Inflammatory macrophage treated with lipopolysaccharide for 4 hours (primary cell): ENCODE measurements at regions not wholly inside any gene's neighbourhood (a gene's known extent, or its start where the extent isn't known, plus 50 kb on each side); places are given as distances from the start of the nearest gene placed in this dataset.
"Not testable (repeated sequence)": the region's sequence is repeated elsewhere in the genome, so short reads cannot be mapped to it uniquely, and the experiment has no call there.

Experiments used
- DNase-seq: peaks from one replicate; pipeline ENCODE4 v3.0.0-alpha.2; 2020

- no peak for DNase-seq
Observed at GRCh38 chr16:51524555-51525373, 373.7 kb upstream of the SALL1 start.

GRCh38 chr16:51524070-51524469 lies 373.0 kb upstream of the SALL1 start:
- DNase-seq, result no peak

- no peak for DNase-seq
Observed at GRCh38 chr16:51523400-51523799, 372.3 kb upstream of the SALL1 start.

GRCh38 chr16:51522902-51523301 lies 371.8 kb upstream of the SALL1 start:
- DNase-seq, result no peak

- DNase-seq, result not testable (repeated sequence)
Observed at GRCh38 chr16:51516960-51517359, 365.9 kb upstream of the SALL1 start.

- DNase-seq, result no peak
Observed at GRCh38 chr16:51510416-51510815, 359.3 kb upstream of the SALL1 start.

GRCh38 chr16:51509336-51509735 lies 358.3 kb upstream of the SALL1 start:
- DNase-seq, result no peak

- DNase-seq, result no peak
Observed at GRCh38 chr16:51508490-51509212, 357.6 kb upstream of the SALL1 start.

GRCh38 chr16:51507286-51507685 lies 356.2 kb upstream of the SALL1 start:
- no peak for DNase-seq

- DNase-seq, result no peak
Observed at GRCh38 chr16:51500306-51500705, 349.2 kb upstream of the SALL1 start.

- DNase-seq, result no peak
Observed at GRCh38 chr16:51497541-51498211, 346.6 kb upstream of the SALL1 start.

GRCh38 chr16:51490866-51491265 lies 339.8 kb upstream of the SALL1 start:
- DNase-seq, result no peak

GRCh38 chr16:51487880-51488279 lies 336.8 kb upstream of the SALL1 start:
- DNase-seq, result no peak

- no peak for DNase-seq
Observed at GRCh38 chr16:51474414-51475091, 323.5 kb upstream of the SALL1 start.

GRCh38 chr16:51473091-51473490 lies 322.0 kb upstream of the SALL1 start:
- DNase-seq, result no peak

- DNase-seq, result no peak
Observed at GRCh38 chr16:51470492-51470891, 319.4 kb upstream of the SALL1 start.

GRCh38 chr16:51464996-51465395 lies 313.9 kb upstream of the SALL1 start:
- DNase-seq, result no peak

GRCh38 chr16:51461255-51461654 lies 310.2 kb upstream of the SALL1 start:
- no peak for DNase-seq

GRCh38 chr16:51458356-51459140 lies 307.5 kb upstream of the SALL1 start:
- no peak for DNase-seq

- no peak for DNase-seq
Observed at GRCh38 chr16:51457775-51458174, 306.7 kb upstream of the SALL1 start.

GRCh38 chr16:51455398-51455797 lies 304.3 kb upstream of the SALL1 start:
- no peak for DNase-seq

GRCh38 chr16:51453251-51453650 lies 302.2 kb upstream of the SALL1 start:
- no peak for DNase-seq
